ENCODE measurements at regions not wholly inside any gene's neighbourhood (a gene's known extent, or its start where the extent isn't known, plus 50 kb on each side); places are given as distances from the start of the nearest gene placed in this dataset.

DNA sequence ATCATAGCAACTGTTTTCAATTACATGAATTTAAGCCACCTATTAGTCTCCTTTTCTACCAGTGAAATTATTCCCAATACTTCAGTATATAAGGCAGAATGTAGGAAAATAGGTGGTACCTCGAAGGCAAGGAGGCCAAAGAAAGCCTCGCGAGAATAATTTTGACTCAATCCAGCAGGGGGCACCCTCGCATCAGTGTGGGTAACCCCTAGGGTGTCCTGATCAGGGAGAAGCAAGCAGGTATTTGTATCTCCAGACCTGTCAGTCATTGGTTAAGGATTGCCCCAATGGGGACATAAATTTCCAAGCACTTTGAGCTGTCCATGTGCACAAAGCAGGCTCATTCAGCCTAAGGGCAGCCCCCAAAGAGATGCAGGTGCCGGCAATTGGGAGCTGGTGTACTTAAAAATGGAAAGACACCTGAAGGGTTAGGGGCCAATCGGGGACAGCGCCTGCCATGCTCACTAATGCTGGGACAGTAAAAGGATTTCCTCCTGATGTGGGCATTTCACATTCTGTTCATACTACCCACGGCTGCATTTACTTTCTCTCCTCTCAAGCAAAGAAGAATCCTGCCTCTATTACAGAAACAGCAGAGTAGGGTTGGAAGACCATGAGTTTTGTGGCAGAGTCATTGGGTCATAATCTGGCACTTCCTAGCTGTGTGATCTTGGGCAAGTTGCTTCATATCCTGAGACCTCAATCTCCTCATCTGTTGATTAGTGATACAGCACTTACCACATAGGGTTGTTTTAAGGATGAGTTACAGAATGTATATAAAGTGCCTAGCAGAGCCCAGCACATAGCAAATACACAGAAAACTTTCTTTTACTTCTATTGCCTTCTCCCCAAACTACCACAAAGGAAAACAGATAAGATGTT lies 136.1 kb downstream of the ICOS start:
- TF ChIP-seq, protein P1, sequence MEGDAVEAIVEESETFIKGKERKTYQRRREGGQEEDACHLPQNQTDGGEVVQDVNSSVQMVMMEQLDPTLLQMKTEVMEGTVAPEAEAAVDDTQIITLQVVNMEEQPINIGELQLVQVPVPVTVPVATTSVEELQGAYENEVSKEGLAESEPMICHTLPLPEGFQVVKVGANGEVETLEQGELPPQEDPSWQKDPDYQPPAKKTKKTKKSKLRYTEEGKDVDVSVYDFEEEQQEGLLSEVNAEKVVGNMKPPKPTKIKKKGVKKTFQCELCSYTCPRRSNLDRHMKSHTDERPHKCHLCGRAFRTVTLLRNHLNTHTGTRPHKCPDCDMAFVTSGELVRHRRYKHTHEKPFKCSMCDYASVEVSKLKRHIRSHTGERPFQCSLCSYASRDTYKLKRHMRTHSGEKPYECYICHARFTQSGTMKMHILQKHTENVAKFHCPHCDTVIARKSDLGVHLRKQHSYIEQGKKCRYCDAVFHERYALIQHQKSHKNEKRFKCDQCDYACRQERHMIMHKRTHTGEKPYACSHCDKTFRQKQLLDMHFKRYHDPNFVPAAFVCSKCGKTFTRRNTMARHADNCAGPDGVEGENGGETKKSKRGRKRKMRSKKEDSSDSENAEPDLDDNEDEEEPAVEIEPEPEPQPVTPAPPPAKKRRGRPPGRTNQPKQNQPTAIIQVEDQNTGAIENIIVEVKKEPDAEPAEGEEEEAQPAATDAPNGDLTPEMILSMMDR (optimal IDR thresholded peaks at IDR 0.05 in 1 of 3, IDR thresholded peaks at IDR 0.05 in 1 of 3, conservative IDR thresholded peaks at IDR 0.05 in 1 of 3; ENCODE audit: extremely low read depth in 1 of 3, insufficient read depth in 2 of 3, low read length in 3 of 3): peak; percentile 41 to 65 (median 46)
- no peak for TF ChIP-seq EZH2 (IDR thresholded peaks at IDR 0.05; ENCODE audit: low read length)

Measured in keratinocyte (primary cell).